Adipocyte (in vitro differentiated cells): ENCODE measurements at regions not wholly inside any gene's neighbourhood (a gene's known extent, or its start where the extent isn't known, plus 50 kb on each side); places are given as distances from the start of the nearest gene placed in this dataset.

Experiments
- DNase-seq: peaks from one replicate; pipeline ENCODE4 v3.0.0-alpha.2; 2015; ENCODE audit warnings: low read depth
- H3K27me3 ChIP-seq: replicated peaks from 2 replicates; pipeline ENCODE4 v1.7.0; 2013; ENCODE audit warnings: mild to moderate bottlenecking, low read length, moderate library complexity; ENCODE audit not compliant: control insufficient read depth, insufficient read depth
- H3K36me3 ChIP-seq: 2 replicates; pipeline ENCODE4 v1.7.0; 2013; ENCODE audit warnings: low read length, mild to moderate bottlenecking, moderate library complexity; ENCODE audit not compliant: control insufficient read depth, insufficient read depth, severe bottlenecking
- H3K4me1 ChIP-seq: 2 replicates; pipeline ENCODE4 v1.7.0; 2013; ENCODE audit warnings: mild to moderate bottlenecking, low read length, moderate library complexity; ENCODE audit not compliant: control insufficient read depth, insufficient read depth
- H3K4me3 ChIP-seq: 2 replicates; pipeline ENCODE4 v1.7.0; 2013; ENCODE audit warnings: mild to moderate bottlenecking, low read length, moderate library complexity
- H3K9ac ChIP-seq: 2 replicates; pipeline ENCODE4 v1.7.0; 2013; ENCODE audit warnings: mild to moderate bottlenecking, low read length, moderate library complexity
- H3K9me3 ChIP-seq: 2 replicates; pipeline ENCODE4 v1.7.0; 2013; ENCODE audit warnings: mild to moderate bottlenecking, low read length, moderate library complexity; ENCODE audit not compliant: control insufficient read depth

GRCh38 chr2:116645155-116645554 lies 1169.3 kb upstream of the DDX18 start:
- DNase-seq: no peak
- Histone ChIP-seq H3K9ac (no peak overlapping the region), H3K36me3 (no peaks in the 10 kb centered on the region), H3K4me1 (no peaks in the 10 kb centered on the region), H3K4me3 (no peak overlapping the region), H3K9me3 (no peaks in the 10 kb centered on the region), H3K27me3 (no peaks in the 10 kb centered on the region)

GRCh38 chr2:116668691-116669090 lies 1145.8 kb upstream of the DDX18 start:
- H3K27me3 ChIP-seq: no peaks in the 10 kb centered on the region
- no peak for DNase-seq
- H3K36me3 ChIP-seq: no peaks in the 10 kb centered on the region
- no peak overlapping the region for H3K4me3 ChIP-seq
- H3K4me1 ChIP-seq: no peaks in the 10 kb centered on the region
- no peak overlapping the region for H3K9ac ChIP-seq
- H3K9me3 ChIP-seq: peaks cover 3% of the 10 kb centered on the region

- DNase-seq: no peak
These were observed 1144.7 kb upstream of the DDX18 start for GRCh38 chr2:116669782-116670181.

GRCh38 chr2:116674188-116674587 lies 1140.3 kb upstream of the DDX18 start:
- no peak overlapping the region for H3K9ac ChIP-seq
- H3K4me3 ChIP-seq: no peak overlapping the region
- no peaks in the 10 kb centered on the region for H3K4me1 ChIP-seq
- H3K27me3 ChIP-seq: no peaks in the 10 kb centered on the region
- no peaks in the 10 kb centered on the region for H3K36me3 ChIP-seq
- peaks cover 3% of the 10 kb centered on the region for H3K9me3 ChIP-seq
- DNase-seq: no peak

More at GRCh38 chr2:116669782-116670181, 1144.7 kb upstream of the DDX18 start:
- Histone ChIP-seq H3K4me3 (no peak overlapping the region), H3K4me1 (no peaks in the 10 kb centered on the region), H3K9me3 (peaks cover 3% of the 10 kb centered on the region), H3K27me3 (no peaks in the 10 kb centered on the region), H3K9ac (no peak overlapping the region), H3K36me3 (no peaks in the 10 kb centered on the region)

- Histone ChIP-seq H3K9me3 (no peaks in the 10 kb centered on the region), H3K36me3 (no peaks in the 10 kb centered on the region), H3K4me3 (no peak overlapping the region), H3K27me3 (no peaks in the 10 kb centered on the region), H3K9ac (no peak overlapping the region), H3K4me1 (no peaks in the 10 kb centered on the region)
- DNase-seq: no peak
These were observed 1137.7 kb upstream of the DDX18 start for GRCh38 chr2:116676776-116677175.

- H3K9me3 ChIP-seq: no peaks in the 10 kb centered on the region
- H3K4me3 ChIP-seq: no peak overlapping the region
- DNase-seq: no peak
- H3K36me3 ChIP-seq: no peaks in the 10 kb centered on the region
- no peaks in the 10 kb centered on the region for H3K4me1 ChIP-seq
- no peak overlapping the region for H3K9ac ChIP-seq
- H3K27me3 ChIP-seq: no peaks in the 10 kb centered on the region
These were observed 1134.1 kb upstream of the DDX18 start for GRCh38 chr2:116680256-116680936.

- Histone ChIP-seq H3K9me3 (peaks cover 5% of the 10 kb centered on the region), H3K36me3 (no peaks in the 10 kb centered on the region), H3K4me1 (no peaks in the 10 kb centered on the region), H3K9ac (no peak overlapping the region), H3K27me3 (no peaks in the 10 kb centered on the region), H3K4me3 (no peak overlapping the region)
- no peak for DNase-seq
These were observed 1127.1 kb upstream of the DDX18 start for GRCh38 chr2:116687371-116687770.

GRCh38 chr2:116692988-116693387 lies 1121.5 kb upstream of the DDX18 start:
- Histone ChIP-seq H3K27me3 (no peaks in the 10 kb centered on the region), H3K36me3 (no peaks in the 10 kb centered on the region), H3K4me1 (no peaks in the 10 kb centered on the region), H3K4me3 (no peak overlapping the region), H3K9me3 (peaks cover 5% of the 10 kb centered on the region), H3K9ac (no peak overlapping the region)
- DNase-seq: no peak

- H3K4me1 ChIP-seq: no peaks in the 10 kb centered on the region
- H3K9ac ChIP-seq: no peak overlapping the region
- no peaks in the 10 kb centered on the region for H3K36me3 ChIP-seq
- no peaks in the 10 kb centered on the region for H3K9me3 ChIP-seq
- no peak for DNase-seq
- no peaks in the 10 kb centered on the region for H3K27me3 ChIP-seq
- no peak overlapping the region for H3K4me3 ChIP-seq
These were observed 1118.3 kb upstream of the DDX18 start for GRCh38 chr2:116696223-116696622.

GRCh38 chr2:116696903-116697302 lies 1117.6 kb upstream of the DDX18 start:
- Histone ChIP-seq H3K36me3 (no peaks in the 10 kb centered on the region), H3K4me1 (no peaks in the 10 kb centered on the region), H3K27me3 (no peaks in the 10 kb centered on the region), H3K9ac (no peak overlapping the region), H3K9me3 (no peaks in the 10 kb centered on the region), H3K4me3 (no peak overlapping the region)
- DNase-seq: no peak

- no peaks in the 10 kb centered on the region for H3K27me3 ChIP-seq
- H3K4me3 ChIP-seq: no peak overlapping the region
- H3K36me3 ChIP-seq: no peaks in the 10 kb centered on the region
- DNase-seq: no peak
- H3K9ac ChIP-seq: no peak overlapping the region
- H3K4me1 ChIP-seq: no peaks in the 10 kb centered on the region
- H3K9me3 ChIP-seq: no peaks in the 10 kb centered on the region
These were observed 1108.1 kb upstream of the DDX18 start for GRCh38 chr2:116706396-116706795.

GRCh38 chr2:116716038-116716437 lies 1098.5 kb upstream of the DDX18 start:
- no peaks in the 10 kb centered on the region for H3K36me3 ChIP-seq
- no peaks in the 10 kb centered on the region for H3K9me3 ChIP-seq
- no peak overlapping the region for H3K9ac ChIP-seq
- H3K4me1 ChIP-seq: no peaks in the 10 kb centered on the region
- no peak overlapping the region for H3K4me3 ChIP-seq
- DNase-seq: no peak
- H3K27me3 ChIP-seq: no peaks in the 10 kb centered on the region
